Ovary (tissue), 7 donors: ENCODE measurements at regions not wholly inside any gene's neighbourhood (a gene's known extent, or its start where the extent isn't known, plus 50 kb on each side); places are given as distances from the start of the nearest gene placed in this dataset.

ENCODE experiments used
- DNase-seq, 5 donors: peaks; one replicate each; pipeline ENCODE4 v3.0.0-alpha.2; 2019 to 2020
- H3K27ac ChIP-seq, 2 donors: fragments of 200-600 bp; one replicate each; pipeline versions ENCODE4 v1.5.1 to v1.8.0; 2019 to 2022
- H3K27me3 ChIP-seq: fragments of 200-600 bp; one replicate; pipeline ENCODE4 v1.8.0; 2022
- H3K36me3 ChIP-seq: fragments of 200-600 bp; sonication (generic); one replicate; pipeline ENCODE4 v1.5.1; 2019
- H3K4me1 ChIP-seq: one replicate; pipeline ENCODE4 v1.8.1; 2013; ENCODE audit warnings: mild to moderate bottlenecking, moderate library complexity; ENCODE audit not compliant: insufficient read depth
- H3K4me3 ChIP-seq: fragments of 200-600 bp; sonication (generic); one replicate; pipeline ENCODE4 v1.5.1; 2017
- H3K9me3 ChIP-seq, 2 donors: fragments of 200-600 bp in 1 of 2; sonication (generic) in 1 of 2; one replicate each; pipeline versions ENCODE4 v1.5.1 to v1.8.1; 2013 to 2019; ENCODE audit warnings: mild to moderate bottlenecking in 1 of 2, moderate library complexity in 1 of 2
- EP300 ChIP-seq: sonication (generic); formaldehyde crosslinking; IDR thresholded peaks from one replicate; pipeline ENCODE4 v1.6.1; 2017; ENCODE audit warnings: antibody characterized with exemption
- POLR2A ChIP-seq: fragments of 450-650 bp; IDR thresholded peaks from one replicate; pipeline ENCODE4 v1.6.1; 2017; ENCODE audit warnings: antibody characterized with exemption, mild to moderate bottlenecking, moderate library complexity
- WGBS, 3 donors: extraction: QIAGEN DNeasy Blood & Tissue Kit in 1 of 3; methylation state at CpG; one replicate each; pipeline versions ENCODE4 v1.1.5 to v1.1.7; 2013 to 2017; 5-methylcytosine and 5-hydroxymethylcytosine counted together
- intact Hi-C, 4 donors: fragments of 100-400 bp; cut with DNase I; formaldehyde crosslinking; loops; one replicate each; pipeline versions ENCODE4 v1.11.0 to v1.15.1; 2022 to 2023
- TF ChIP-seq, protein P1 (sequence below), 3 donors: fragments of 450-650 bp in 2 of 3; fragments of 200-600 bp in 1 of 3; IDR thresholded peaks; one replicate each; pipeline versions ENCODE4 v1.5.1 to v1.8.0; 2016 to 2022; ENCODE audit warnings: antibody characterized with exemption in 3 of 3, mild to moderate bottlenecking in 1 of 3
- donor health status: DM: no; HTN: no; CAD: no; lungs with moderate emphysema.
- donor health status: DM: no; HTN: no; CAD: no.
- donor health status: Bipolar disorder and iron deficiency.
- donor health status: DM: no; HTN: no; CAD: no.
- donor health status: DM: yes; HTN: yes; CAD: no.

DNA sequence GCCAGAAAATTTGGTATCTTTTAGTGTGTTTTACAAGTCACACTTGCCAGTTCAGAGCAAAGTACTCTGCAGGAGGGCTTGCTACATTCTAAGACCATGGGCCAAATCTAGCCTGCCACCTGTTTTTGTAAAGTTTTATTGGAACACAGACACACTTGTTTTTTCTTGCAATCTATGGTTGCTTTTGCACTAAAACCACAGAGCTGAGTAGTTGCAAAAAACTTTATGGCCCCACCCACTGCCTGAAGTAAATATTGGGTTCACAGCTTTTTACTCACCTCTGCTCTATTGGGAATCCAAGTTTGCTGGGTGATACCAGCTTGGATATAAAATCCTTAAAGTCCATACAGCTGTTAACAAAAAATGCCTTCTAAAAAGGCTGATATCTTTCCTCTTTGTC lies 109.0 kb downstream of the ZFP64 start:
- Histone ChIP-seq H3K9me3 (peaks cover 0 to 2% of the 10 kb centered on the region in 2 donors), H3K4me1 (no peaks in the 10 kb centered on the region), H3K4me3 (no peak overlapping the region), H3K36me3 (no peaks in the 10 kb centered on the region), H3K27me3 (no peaks in the 10 kb centered on the region), H3K27ac (no peak overlapping the region)
- no peak for DNase-seq
- intact Hi-C loops = loop anchor here in 3 of 4 donors (5.0 to 10.0 kb wide), 5 partner anchors 278 to 708 kb away; partner anchors contain the start of gene SALL4 (in 1 of the 3)
- TF ChIP-seq POLR2A (no peak), EP300 (no peak)
- TF ChIP-seq, protein P1, sequence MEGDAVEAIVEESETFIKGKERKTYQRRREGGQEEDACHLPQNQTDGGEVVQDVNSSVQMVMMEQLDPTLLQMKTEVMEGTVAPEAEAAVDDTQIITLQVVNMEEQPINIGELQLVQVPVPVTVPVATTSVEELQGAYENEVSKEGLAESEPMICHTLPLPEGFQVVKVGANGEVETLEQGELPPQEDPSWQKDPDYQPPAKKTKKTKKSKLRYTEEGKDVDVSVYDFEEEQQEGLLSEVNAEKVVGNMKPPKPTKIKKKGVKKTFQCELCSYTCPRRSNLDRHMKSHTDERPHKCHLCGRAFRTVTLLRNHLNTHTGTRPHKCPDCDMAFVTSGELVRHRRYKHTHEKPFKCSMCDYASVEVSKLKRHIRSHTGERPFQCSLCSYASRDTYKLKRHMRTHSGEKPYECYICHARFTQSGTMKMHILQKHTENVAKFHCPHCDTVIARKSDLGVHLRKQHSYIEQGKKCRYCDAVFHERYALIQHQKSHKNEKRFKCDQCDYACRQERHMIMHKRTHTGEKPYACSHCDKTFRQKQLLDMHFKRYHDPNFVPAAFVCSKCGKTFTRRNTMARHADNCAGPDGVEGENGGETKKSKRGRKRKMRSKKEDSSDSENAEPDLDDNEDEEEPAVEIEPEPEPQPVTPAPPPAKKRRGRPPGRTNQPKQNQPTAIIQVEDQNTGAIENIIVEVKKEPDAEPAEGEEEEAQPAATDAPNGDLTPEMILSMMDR (IDR thresholded peaks at IDR 0.05) = no peak

- no peak overlapping the region for H3K4me3 ChIP-seq
- H3K4me1 ChIP-seq = no peaks in the 10 kb centered on the region
- DNase-seq = no peak
- intact Hi-C loops = loop anchor here in 3 of 4 donors (5.0 to 10.0 kb wide), 5 partner anchors 277 to 707 kb away; partner anchors contain the start of gene SALL4 (in 1 of the 3)
- H3K36me3 ChIP-seq = no peaks in the 10 kb centered on the region
- TF ChIP-seq, protein P1 (IDR thresholded peaks at IDR 0.05) = no peak
- TF ChIP-seq EP300 (no peak), POLR2A (no peak)
- WGBS, 3 donors = 89 to 100% (median 94%) methylated on average over 2 of the region's 2 CpGs
- H3K27me3 ChIP-seq = no peaks in the 10 kb centered on the region
- no peak overlapping the region for H3K27ac ChIP-seq
- H3K9me3 ChIP-seq = no peaks in the 10 kb centered on the region
Measured at GRCh38 chr20:52081791-52082190, 109.8 kb downstream of the ZFP64 start.

DNA sequence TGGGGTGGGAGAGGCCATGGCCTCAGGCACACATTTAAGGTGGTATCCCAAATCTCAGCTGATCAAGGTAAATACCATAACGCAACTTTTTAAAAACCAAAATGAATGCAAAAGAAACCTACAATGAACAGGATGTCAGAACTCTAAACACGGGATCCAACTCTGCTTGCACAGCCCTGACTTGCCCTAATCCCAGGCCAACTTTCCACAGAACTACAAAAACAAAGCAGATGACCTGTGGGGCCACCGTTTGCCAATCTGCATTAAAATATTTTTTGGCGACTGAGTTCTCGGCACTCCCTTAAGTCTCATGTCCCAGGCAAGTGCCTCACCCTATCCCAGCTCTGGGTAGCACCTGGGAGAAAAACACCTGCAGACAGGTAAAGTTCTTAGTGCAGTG lies 110.5 kb downstream of the ZFP64 start:
- DNase-seq = no peak
- Histone ChIP-seq H3K9me3 (no peaks in the 10 kb centered on the region), H3K4me3 (no peak overlapping the region), H3K27ac (no peak overlapping the region), H3K4me1 (no peaks in the 10 kb centered on the region), H3K27me3 (no peaks in the 10 kb centered on the region), H3K36me3 (no peaks in the 10 kb centered on the region)
- intact Hi-C loops = loop anchor here in 3 of 4 donors (5.0 to 10.0 kb wide), 5 partner anchors 276 to 706 kb away; partner anchors contain the start of gene SALL4 (in 1 of the 3)
- 68 to 76% (median 70%) methylated on average over 5 of the region's 5 CpGs for WGBS, 3 donors
- TF ChIP-seq POLR2A (no peak), EP300 (no peak)
- TF ChIP-seq, protein P1 (IDR thresholded peaks at IDR 0.05) = no peak

GRCh38 chr20:52078289-52078688 lies 113.3 kb downstream of the ZFP64 start:
- 90 to 94% (median 90%) methylated on average over 4 of the region's 4 CpGs for WGBS, 3 donors
- intact Hi-C loops = no loop called here
- no peak for DNase-seq
- TF ChIP-seq EP300 = no peak
- no peak for TF ChIP-seq POLR2A
- TF ChIP-seq, protein P1 (IDR thresholded peaks at IDR 0.05) = no peak
- no peak overlapping the region for H3K27ac ChIP-seq
- no peaks in the 10 kb centered on the region for H3K27me3 ChIP-seq
- H3K9me3 ChIP-seq = no peaks in the 10 kb centered on the region
- no peaks in the 10 kb centered on the region for H3K4me1 ChIP-seq
- H3K4me3 ChIP-seq = no peak overlapping the region
- H3K36me3 ChIP-seq = no peaks in the 10 kb centered on the region
